Aorta (tissue), 5 donors: ENCODE measurements at regions not wholly inside any gene's neighbourhood (a gene's known extent, or its start where the extent isn't known, plus 50 kb on each side); places are given as distances from the start of the nearest gene placed in this dataset.

ENCODE experiments used
- ATAC-seq: fragments of 200-7000 bp; cut with Tn5 transposase; one replicate; pipeline ENCODE4 v1.9.1; 2022; ENCODE audit warnings: moderate library complexity; ENCODE audit not compliant: low FRiP score
- DNase-seq, 2 donors: peaks; one replicate each; pipeline ENCODE4 v3.0.0-alpha.2; 2020
- H3K27ac ChIP-seq, 2 donors: one replicate each; pipeline ENCODE4 v1.5.1; 2013; ENCODE audit warnings: low read length in 2 of 2, mild to moderate bottlenecking in 2 of 2, moderate library complexity in 2 of 2, control low read depth in 1 of 2, inconsistent platforms in 1 of 2, low read depth in 1 of 2
- H3K27me3 ChIP-seq, 2 donors: one replicate each; pipeline ENCODE4 v1.6.1; 2013; ENCODE audit warnings: control low read depth in 1 of 2, low read length in 1 of 2, mild to moderate bottlenecking in 1 of 2, moderate library complexity in 1 of 2; ENCODE audit not compliant: insufficient read depth in 2 of 2, control insufficient read depth in 1 of 2
- H3K36me3 ChIP-seq, 2 donors: one replicate each; pipeline ENCODE4 v1.6.1; 2013; ENCODE audit warnings: control low read depth in 1 of 2, low read length in 1 of 2, mild to moderate bottlenecking in 1 of 2; ENCODE audit not compliant: insufficient read depth in 2 of 2, control insufficient read depth in 1 of 2
- H3K4me1 ChIP-seq, 2 donors: one replicate each; pipeline ENCODE4 v1.6.1; 2013; ENCODE audit warnings: low read length in 2 of 2, control low read depth in 1 of 2, mild to moderate bottlenecking in 1 of 2, moderate library complexity in 1 of 2; ENCODE audit not compliant: insufficient read depth in 2 of 2, control insufficient read depth in 1 of 2
- H3K4me3 ChIP-seq, 2 donors: one replicate each; pipeline ENCODE4 v1.5.1; 2013; ENCODE audit warnings: low read length in 2 of 2, control low read depth in 1 of 2, mild to moderate bottlenecking in 1 of 2
- H3K9me3 ChIP-seq: one replicate; pipeline ENCODE4 v1.6.1; 2013; ENCODE audit warnings: mild to moderate bottlenecking, low read length; ENCODE audit not compliant: control insufficient read depth
- WGBS, 2 donors: extraction: QIAGEN DNeasy Blood & Tissue Kit; methylation state at CpG; one replicate each; pipeline ENCODE4 v1.1.7; 2013; 5-methylcytosine and 5-hydroxymethylcytosine counted together
- intact Hi-C, 2 donors: fragments of 100-400 bp; cut with DNase I; formaldehyde crosslinking; loops; one replicate each; pipeline versions ENCODE4 v1.14.2 to v1.15.0; 2022
- donor health status: healthy with polysubstance abuse.
- donor health status: Bipolar disorder and iron deficiency.
- donor health status: DM: no; HTN: no; CAD: no.
- donor health status: DM: no; HTN: no; CAD: no.
- donor health status: DM: yes; HTN: yes; CAD: no.

GRCh38 chr3:72256716-72257115 lies 471.8 kb upstream of the PROK2 start:
- 54 to 56% methylated on average over 6 of the region's 6 CpGs for WGBS, 2 donors
- no peak overlapping the region for H3K27ac ChIP-seq

GRCh38 chr3:72255791-72256559 lies 471.0 kb upstream of the PROK2 start:
- peaks cover 0 to 5% of the 10 kb centered on the region in 2 donors for H3K4me1 ChIP-seq
- 12 to 15% methylated on average over 14 of the region's 14 CpGs for WGBS, 2 donors
- H3K27me3 ChIP-seq, result no peaks in the 10 kb centered on the region
- no peaks in the 10 kb centered on the region for H3K36me3 ChIP-seq
- no peak overlapping the region for H3K4me3 ChIP-seq
- DNase-seq (peak in 1 of 2 donors; percentile 63), ATAC-seq (peak; percentile 43)
- no peaks in the 10 kb centered on the region for H3K9me3 ChIP-seq
- intact Hi-C loops, result no loop called here
- no peak overlapping the region for H3K27ac ChIP-seq

More at GRCh38 chr3:72256716-72257115, 471.8 kb upstream of the PROK2 start:
- ATAC-seq (no peak), DNase-seq (no peak)
- intact Hi-C loops, result no loop called here
- Histone ChIP-seq H3K4me1 (peaks cover 0 to 5% of the 10 kb centered on the region in 2 donors), H3K9me3 (no peaks in the 10 kb centered on the region), H3K27me3 (no peaks in the 10 kb centered on the region), H3K4me3 (no peak overlapping the region), H3K36me3 (no peaks in the 10 kb centered on the region)

- intact Hi-C loops, result no loop called here
- H3K9me3 ChIP-seq, result no peaks in the 10 kb centered on the region
- peak overlapping the region in 1 of 2 donors; percentile 26 for H3K27ac ChIP-seq
- DNase-seq, result peak in 1 of 2 donors; percentile 62
- peaks cover 0 to 5% of the 10 kb centered on the region in 2 donors for H3K4me1 ChIP-seq
- H3K36me3 ChIP-seq, result no peaks in the 10 kb centered on the region
- no peaks in the 10 kb centered on the region for H3K27me3 ChIP-seq
- peak; percentile 31 for ATAC-seq
- WGBS, 2 donors, result 3 to 6% methylated on average over 2 of the region's 2 CpGs
- no peak overlapping the region for H3K4me3 ChIP-seq
Measured at GRCh38 chr3:72255191-72255590, 470.2 kb upstream of the PROK2 start.

- no peaks in the 10 kb centered on the region for H3K36me3 ChIP-seq
- intact Hi-C loops, result no loop called here
- peaks cover 0 to 5% of the 10 kb centered on the region in 2 donors for H3K4me1 ChIP-seq
- H3K9me3 ChIP-seq, result no peaks in the 10 kb centered on the region
- DNase-seq, result no peak
- no peaks in the 10 kb centered on the region for H3K27me3 ChIP-seq
- WGBS, 2 donors, result 92 to 95% methylated on average over 2 of the region's 2 CpGs
- ATAC-seq, result no peak
- H3K27ac ChIP-seq, result no peak overlapping the region
- H3K4me3 ChIP-seq, result no peak overlapping the region
Measured at GRCh38 chr3:72254483-72254882, 469.5 kb upstream of the PROK2 start.

- no peak overlapping the region for H3K4me3 ChIP-seq
- DNase-seq (no peak), ATAC-seq (no peak)
- 87 to 96% methylated on average over 2 of the region's 2 CpGs for WGBS, 2 donors
- no peaks in the 10 kb centered on the region for H3K36me3 ChIP-seq
- intact Hi-C loops, result no loop called here
- no peak overlapping the region for H3K27ac ChIP-seq
- no peaks in the 10 kb centered on the region for H3K27me3 ChIP-seq
- H3K4me1 ChIP-seq, result peaks cover 1 to 8% of the 10 kb centered on the region in 2 donors
- H3K9me3 ChIP-seq, result no peaks in the 10 kb centered on the region
Measured at GRCh38 chr3:72250725-72251124, 465.8 kb upstream of the PROK2 start.

GRCh38 chr3:72248869-72249268 lies 463.9 kb upstream of the PROK2 start:
- intact Hi-C loops, result loop anchor here in 1 of 2 donors (10.0 kb wide), 1 partner anchor 74 kb away; no protein-coding TSS in a partner anchor
- Histone ChIP-seq H3K4me1 (peaks cover 0 to 8% of the 10 kb centered on the region in 2 donors), H3K27me3 (no peaks in the 10 kb centered on the region), H3K4me3 (no peak overlapping the region), H3K9me3 (no peaks in the 10 kb centered on the region), H3K36me3 (no peaks in the 10 kb centered on the region), H3K27ac (no peak overlapping the region)
- DNase-seq (no peak), ATAC-seq (no peak)
- WGBS, 2 donors, result 96% methylated on average over 3 of the region's 3 CpGs

GRCh38 chr3:72248389-72248761 lies 463.4 kb upstream of the PROK2 start:
- Histone ChIP-seq H3K27me3 (no peaks in the 10 kb centered on the region), H3K4me1 (peaks cover 0 to 8% of the 10 kb centered on the region in 2 donors), H3K4me3 (no peak overlapping the region), H3K27ac (no peak overlapping the region), H3K9me3 (no peaks in the 10 kb centered on the region), H3K36me3 (no peaks in the 10 kb centered on the region)
- ATAC-seq, result no peak
- 48 to 80% methylated on average over 1 of the region's 1 CpG for WGBS, 2 donors
- intact Hi-C loops, result loop anchor here in 1 of 2 donors (10.0 kb wide), 1 partner anchor 74 kb away; no protein-coding TSS in a partner anchor
- no peak for DNase-seq

GRCh38 chr3:72247645-72248388 lies 462.9 kb upstream of the PROK2 start:
- ATAC-seq, result no peak
- H3K4me1 ChIP-seq, result peaks cover 0 to 13% of the 10 kb centered on the region in 2 donors
- DNase-seq, result no peak
- WGBS, 2 donors, result 5 to 9% methylated on average over 1 of the region's 1 CpG
- intact Hi-C loops, result loop anchor here in 1 of 2 donors (10.0 kb wide), 1 partner anchor 73 kb away; no protein-coding TSS in a partner anchor
- H3K4me3 ChIP-seq, result no peak overlapping the region
- H3K36me3 ChIP-seq, result no peaks in the 10 kb centered on the region
- no peaks in the 10 kb centered on the region for H3K27me3 ChIP-seq
- no peak overlapping the region for H3K27ac ChIP-seq
- no peaks in the 10 kb centered on the region for H3K9me3 ChIP-seq
